Liver (tissue), 8 donors: ENCODE measurements at regions not wholly inside any gene's neighbourhood (a gene's known extent, or its start where the extent isn't known, plus 50 kb on each side); places are given as distances from the start of the nearest gene placed in this dataset.

ENCODE experiments used
- DNase-seq: peaks from one replicate; pipeline ENCODE4 v3.0.0-alpha.2; 2017; ENCODE audit warnings: low spot score
- H3K27ac ChIP-seq, 2 donors: one replicate each; pipeline ENCODE4 v1.7.0; 2013; ENCODE audit warnings: inconsistent platforms in 2 of 2, low read length in 2 of 2, control low read depth in 1 of 2, low read depth in 1 of 2, mild to moderate bottlenecking in 1 of 2
- H3K27me3 ChIP-seq, 4 donors: one replicate each; pipeline versions ENCODE4 v1.6.1 to v1.7.0; 2013; ENCODE audit warnings: low read length in 3 of 4, inconsistent platforms in 1 of 4, mild to moderate bottlenecking in 1 of 4, moderate library complexity in 1 of 4; ENCODE audit not compliant: control insufficient read depth in 4 of 4, insufficient read depth in 4 of 4
- H3K36me3 ChIP-seq, 4 donors: one replicate each; pipeline versions ENCODE4 v1.6.1 to v1.7.0; 2013; ENCODE audit warnings: low read length in 3 of 4, mild to moderate bottlenecking in 3 of 4, low read depth in 1 of 4, moderate library complexity in 1 of 4; ENCODE audit not compliant: control insufficient read depth in 4 of 4, insufficient read depth in 3 of 4
- H3K4me1 ChIP-seq, 4 donors: one replicate each; pipeline versions ENCODE4 v1.6.1 to v1.7.0; 2013; ENCODE audit warnings: low read length in 3 of 4, mild to moderate bottlenecking in 3 of 4, moderate library complexity in 1 of 4; ENCODE audit not compliant: control insufficient read depth in 4 of 4, insufficient read depth in 4 of 4
- H3K4me3 ChIP-seq, 3 donors: one replicate each; pipeline versions ENCODE4 v1.6.1 to v1.7.0; 2013; ENCODE audit warnings: low read length in 3 of 3, control low read depth in 1 of 3, low read depth in 1 of 3, mild to moderate bottlenecking in 1 of 3
- H3K9ac ChIP-seq, 2 donors: one replicate each; pipeline ENCODE4 v1.7.0; 2013; ENCODE audit warnings: low read length in 2 of 2, mild to moderate bottlenecking in 2 of 2, moderate library complexity in 2 of 2, control low read depth in 1 of 2, low read depth in 1 of 2
- H3K9me3 ChIP-seq, 4 donors: one replicate each; pipeline versions ENCODE4 v1.6.1 to v1.7.0; 2013; ENCODE audit warnings: low read length in 3 of 4; ENCODE audit not compliant: control insufficient read depth in 4 of 4
- EGR1 ChIP-seq, 2 donors: IDR thresholded peaks; 2 replicates each; pipeline ENCODE4 v1.6.1; 2016 to 2018; ENCODE audit warnings: antibody characterized with exemption in 2 of 2, low read depth in 2 of 2
- FOXA2 ChIP-seq: IDR thresholded peaks from 2 replicates; pipeline ENCODE4 v1.6.1; 2016; ENCODE audit warnings: antibody characterized with exemption
- GABPA ChIP-seq, 2 donors: IDR thresholded peaks in 1 of 2; conservative IDR thresholded peaks in 1 of 2; 2 replicates each; pipeline ENCODE4 v1.6.1; 2016; ENCODE audit warnings: antibody characterized with exemption in 2 of 2, mild to moderate bottlenecking in 1 of 2, moderate library complexity in 1 of 2
- HNF4G ChIP-seq: IDR thresholded peaks from 2 replicates; pipeline ENCODE4 v1.6.1; 2016; ENCODE audit warnings: antibody characterized with exemption
- JUND ChIP-seq, 2 donors: IDR thresholded peaks; 2 replicates each; pipeline ENCODE4 v1.6.1; 2016; ENCODE audit warnings: antibody characterized with exemption in 2 of 2
- RXRA ChIP-seq, 2 donors: IDR thresholded peaks; 2 replicates each; pipeline ENCODE4 v1.6.1; 2017 to 2018; ENCODE audit warnings: antibody characterized with exemption in 2 of 2, mild to moderate bottlenecking in 1 of 2
- SP1 ChIP-seq: IDR thresholded peaks from 2 replicates; pipeline ENCODE4 v1.6.1; 2018; ENCODE audit warnings: antibody characterized with exemption, mild to moderate bottlenecking
- TAF1 ChIP-seq: conservative IDR thresholded peaks from 2 replicates; pipeline ENCODE4 v1.6.1; 2016; ENCODE audit warnings: antibody characterized with exemption, mild to moderate bottlenecking
- WGBS: extraction: QIAGEN DNeasy Blood & Tissue Kit; methylation state at CpG from one replicate; pipeline ENCODE4 v1.1.7; 2013; 5-methylcytosine and 5-hydroxymethylcytosine counted together
- TF ChIP-seq, protein P1 (sequence below): IDR thresholded peaks from 2 replicates; pipeline ENCODE4 v1.6.1; 2016; ENCODE audit warnings: antibody characterized with exemption
- TF ChIP-seq, protein P2 (sequence below): IDR thresholded peaks from 2 replicates; pipeline ENCODE4 v1.6.1; 2016; ENCODE audit warnings: antibody characterized with exemption
- TF ChIP-seq, protein P3 (sequence below): fragments of 150-350 bp; IDR thresholded peaks from 2 replicates; pipeline ENCODE4 v1.5.1; 2017; ENCODE audit warnings: improper control_type of control experiment, low read depth, low read length; ENCODE audit not compliant: missing input control
- TF ChIP-seq, protein P4 (sequence below): IDR thresholded peaks from 2 replicates; pipeline ENCODE4 v1.6.1; 2016; ENCODE audit warnings: antibody characterized with exemption
- donor health status: healthy.
- donor health status: healthy.
- donor health status: healthy.
- donor health status: healthy.
- donor health status: healthy.

DNA sequence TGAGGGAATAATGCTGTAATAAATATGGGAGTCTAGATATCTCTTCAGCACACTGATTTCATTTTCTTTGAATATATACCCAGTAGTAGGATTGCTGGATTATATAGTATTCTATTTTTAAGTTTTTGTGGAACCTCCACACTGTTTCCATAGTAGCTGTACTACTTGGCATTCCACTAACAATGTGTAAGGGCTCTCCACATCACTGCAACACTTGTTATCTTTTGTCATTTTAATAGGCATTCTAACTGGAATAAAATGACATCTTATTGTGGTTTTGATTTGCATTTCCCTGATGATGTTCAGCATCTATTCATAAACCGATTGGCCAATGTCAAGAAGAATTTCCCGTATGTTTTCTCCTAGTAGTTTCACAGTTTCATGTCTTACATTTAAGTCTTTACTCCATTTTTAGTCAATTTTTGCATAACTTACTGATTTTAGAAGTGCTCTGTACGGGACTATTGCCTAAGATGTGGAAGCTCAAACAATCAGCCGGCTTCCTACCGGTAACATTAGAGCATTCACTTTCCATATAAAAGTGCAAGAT lies 1078.8 kb downstream of the TAF11L14 start:
- no peaks in the 10 kb centered on the region for H3K9me3 ChIP-seq
- H3K27ac ChIP-seq: no peak overlapping the region
- TF ChIP-seq EGR1 (IDR thresholded peaks at IDR 0.05; ENCODE audit: low read depth in 2 of 2) (no peak), SP1 (no peak), TAF1 (no peak), GABPA (IDR thresholded peaks at IDR 0.05 in 1 of 2, conservative IDR thresholded peaks at IDR 0.05 in 1 of 2) (no peak)
- TF ChIP-seq, protein P1, sequence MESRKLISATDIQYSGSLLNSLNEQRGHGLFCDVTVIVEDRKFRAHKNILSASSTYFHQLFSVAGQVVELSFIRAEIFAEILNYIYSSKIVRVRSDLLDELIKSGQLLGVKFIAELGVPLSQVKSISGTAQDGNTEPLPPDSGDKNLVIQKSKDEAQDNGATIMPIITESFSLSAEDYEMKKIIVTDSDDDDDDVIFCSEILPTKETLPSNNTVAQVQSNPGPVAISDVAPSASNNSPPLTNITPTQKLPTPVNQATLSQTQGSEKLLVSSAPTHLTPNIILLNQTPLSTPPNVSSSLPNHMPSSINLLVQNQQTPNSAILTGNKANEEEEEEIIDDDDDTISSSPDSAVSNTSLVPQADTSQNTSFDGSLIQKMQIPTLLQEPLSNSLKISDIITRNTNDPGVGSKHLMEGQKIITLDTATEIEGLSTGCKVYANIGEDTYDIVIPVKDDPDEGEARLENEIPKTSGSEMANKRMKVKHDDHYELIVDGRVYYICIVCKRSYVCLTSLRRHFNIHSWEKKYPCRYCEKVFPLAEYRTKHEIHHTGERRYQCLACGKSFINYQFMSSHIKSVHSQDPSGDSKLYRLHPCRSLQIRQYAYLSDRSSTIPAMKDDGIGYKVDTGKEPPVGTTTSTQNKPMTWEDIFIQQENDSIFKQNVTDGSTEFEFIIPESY: no peak
- TF ChIP-seq, protein P2, sequence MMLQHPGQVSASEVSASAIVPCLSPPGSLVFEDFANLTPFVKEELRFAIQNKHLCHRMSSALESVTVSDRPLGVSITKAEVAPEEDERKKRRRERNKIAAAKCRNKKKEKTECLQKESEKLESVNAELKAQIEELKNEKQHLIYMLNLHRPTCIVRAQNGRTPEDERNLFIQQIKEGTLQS: no peak
- TF ChIP-seq, protein P3, sequence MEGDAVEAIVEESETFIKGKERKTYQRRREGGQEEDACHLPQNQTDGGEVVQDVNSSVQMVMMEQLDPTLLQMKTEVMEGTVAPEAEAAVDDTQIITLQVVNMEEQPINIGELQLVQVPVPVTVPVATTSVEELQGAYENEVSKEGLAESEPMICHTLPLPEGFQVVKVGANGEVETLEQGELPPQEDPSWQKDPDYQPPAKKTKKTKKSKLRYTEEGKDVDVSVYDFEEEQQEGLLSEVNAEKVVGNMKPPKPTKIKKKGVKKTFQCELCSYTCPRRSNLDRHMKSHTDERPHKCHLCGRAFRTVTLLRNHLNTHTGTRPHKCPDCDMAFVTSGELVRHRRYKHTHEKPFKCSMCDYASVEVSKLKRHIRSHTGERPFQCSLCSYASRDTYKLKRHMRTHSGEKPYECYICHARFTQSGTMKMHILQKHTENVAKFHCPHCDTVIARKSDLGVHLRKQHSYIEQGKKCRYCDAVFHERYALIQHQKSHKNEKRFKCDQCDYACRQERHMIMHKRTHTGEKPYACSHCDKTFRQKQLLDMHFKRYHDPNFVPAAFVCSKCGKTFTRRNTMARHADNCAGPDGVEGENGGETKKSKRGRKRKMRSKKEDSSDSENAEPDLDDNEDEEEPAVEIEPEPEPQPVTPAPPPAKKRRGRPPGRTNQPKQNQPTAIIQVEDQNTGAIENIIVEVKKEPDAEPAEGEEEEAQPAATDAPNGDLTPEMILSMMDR: no peak
- WGBS: 78% methylated on average over 5 of the region's 5 CpGs
- H3K27me3 ChIP-seq: no peaks in the 10 kb centered on the region
- H3K4me1 ChIP-seq: no peaks in the 10 kb centered on the region
- no peak for DNase-seq
- H3K4me3 ChIP-seq: no peak overlapping the region
- no peak overlapping the region for H3K9ac ChIP-seq
- no peaks in the 10 kb centered on the region for H3K36me3 ChIP-seq

DNA sequence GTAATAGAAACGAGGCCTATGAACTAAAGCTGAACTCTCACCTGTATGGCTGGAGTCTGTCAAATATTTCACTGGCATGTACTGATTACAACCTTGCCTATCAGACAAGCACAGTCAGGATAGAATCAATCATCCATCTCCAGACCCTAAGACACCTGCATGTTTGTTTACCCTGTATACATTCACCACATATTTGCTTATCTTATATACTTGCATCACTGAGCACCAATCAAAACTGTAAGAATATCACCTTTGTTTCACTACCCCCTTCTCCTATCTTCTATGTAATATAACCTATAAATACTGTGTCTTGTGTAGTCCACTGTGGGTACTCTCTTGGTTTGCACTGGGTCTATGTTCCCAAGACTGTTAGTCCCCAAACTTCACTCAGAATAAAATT lies 1085.7 kb downstream of the TAF11L14 start:
- H3K4me1 ChIP-seq: no peaks in the 10 kb centered on the region
- H3K9ac ChIP-seq: no peak overlapping the region
- no peak overlapping the region for H3K27ac ChIP-seq
- TF ChIP-seq SP1: no peak
- no peak for TF ChIP-seq HNF4G
- no peak for TF ChIP-seq JUND (IDR thresholded peaks at IDR 0.05)
- TF ChIP-seq, protein P4, sequence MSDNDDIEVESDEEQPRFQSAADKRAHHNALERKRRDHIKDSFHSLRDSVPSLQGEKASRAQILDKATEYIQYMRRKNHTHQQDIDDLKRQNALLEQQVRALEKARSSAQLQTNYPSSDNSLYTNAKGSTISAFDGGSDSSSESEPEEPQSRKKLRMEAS: no peak
- TF ChIP-seq FOXA2: no peak
- WGBS: 26% methylated on average over 1 of the region's 1 CpG
- no peak overlapping the region for H3K4me3 ChIP-seq
- no peaks in the 10 kb centered on the region for H3K9me3 ChIP-seq
- no peak for DNase-seq
- no peaks in the 10 kb centered on the region for H3K36me3 ChIP-seq
- H3K27me3 ChIP-seq: no peaks in the 10 kb centered on the region

DNA sequence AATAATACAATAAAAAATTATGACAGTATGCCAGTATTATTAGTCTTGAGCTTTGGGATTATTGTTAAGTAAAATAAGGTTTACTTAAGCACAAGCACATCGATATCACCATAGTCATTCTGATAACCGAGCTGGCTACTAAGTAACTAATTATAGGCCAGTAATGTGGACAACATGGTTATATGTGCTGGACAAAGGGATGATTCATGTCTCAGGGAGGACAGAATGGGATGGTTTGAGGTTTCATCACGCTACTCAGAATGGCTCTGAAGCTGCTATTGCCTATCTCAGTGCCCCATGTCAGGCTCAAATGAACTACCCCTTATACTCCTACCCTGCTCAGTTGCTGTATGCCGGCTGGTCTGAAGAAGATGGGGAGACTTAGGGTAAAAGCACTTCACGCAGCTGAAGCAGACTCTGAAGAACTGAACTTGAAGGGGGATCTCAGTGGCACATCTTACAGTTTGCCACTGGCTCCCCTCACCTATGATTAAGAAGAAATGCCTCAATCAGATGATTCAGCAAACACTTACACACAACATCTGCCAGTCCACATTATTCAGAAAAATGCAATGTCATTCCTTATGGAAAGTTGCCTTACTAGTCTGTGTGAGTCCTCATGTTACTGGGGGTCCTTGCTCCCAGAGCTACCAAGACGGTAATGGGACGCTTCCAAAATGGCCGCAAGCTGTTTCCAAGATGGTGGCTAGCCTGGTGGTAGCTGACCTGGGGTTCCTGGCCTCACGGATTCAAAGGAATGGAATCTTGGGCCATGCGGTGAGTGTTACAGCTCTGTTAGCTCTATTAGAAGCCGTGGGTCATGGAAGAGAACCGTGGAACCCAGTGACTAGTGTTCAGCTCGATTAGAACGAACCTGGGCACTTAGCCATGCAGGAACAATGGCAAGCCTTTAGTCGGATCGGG lies 1098.6 kb downstream of the TAF11L14 start:
- no peak overlapping the region for H3K4me3 ChIP-seq
- H3K36me3 ChIP-seq: no peaks in the 10 kb centered on the region
- no peaks in the 10 kb centered on the region for H3K9me3 ChIP-seq
- no peaks in the 10 kb centered on the region for H3K4me1 ChIP-seq
- no peak for DNase-seq
- WGBS: 94% methylated on average over 16 of the region's 16 CpGs
- H3K27me3 ChIP-seq: no peaks in the 10 kb centered on the region
- H3K27ac ChIP-seq: no peak overlapping the region
- TF ChIP-seq, protein P1: no peak
- TF ChIP-seq RXRA (IDR thresholded peaks at IDR 0.05) (no peak), EGR1 (IDR thresholded peaks at IDR 0.05; ENCODE audit: low read depth in 2 of 2) (no peak)
- TF ChIP-seq, protein P4: no peak
- no peak overlapping the region for H3K9ac ChIP-seq
